Neural progenitor cell (in vitro differentiated cells): ENCODE measurements at regions not wholly inside any gene's neighbourhood (a gene's known extent, or its start where the extent isn't known, plus 50 kb on each side); places are given as distances from the start of the nearest gene placed in this dataset.

ENCODE experiments used
- EZH2 ChIP-seq: fragments of 200-600 bp; sonication (generic); IDR thresholded peaks from 2 replicates; pipeline ENCODE4 v1.6.1; 2017; ENCODE audit warnings: antibody characterized with exemption, mild to moderate bottlenecking, moderate library complexity
- EZH2phosphoT487 ChIP-seq: fragments of 200-600 bp; sonication (generic); IDR thresholded peaks from 2 replicates; pipeline ENCODE4 v1.6.1; 2017; ENCODE audit warnings: antibody characterized with exemption
- TF ChIP-seq, protein P1 (sequence below): fragments of 200-600 bp; sonication (generic); IDR thresholded peaks from 2 replicates; pipeline ENCODE4 v1.5.1; 2017; ENCODE audit warnings: antibody characterized with exemption, mild to moderate bottlenecking

DNA sequence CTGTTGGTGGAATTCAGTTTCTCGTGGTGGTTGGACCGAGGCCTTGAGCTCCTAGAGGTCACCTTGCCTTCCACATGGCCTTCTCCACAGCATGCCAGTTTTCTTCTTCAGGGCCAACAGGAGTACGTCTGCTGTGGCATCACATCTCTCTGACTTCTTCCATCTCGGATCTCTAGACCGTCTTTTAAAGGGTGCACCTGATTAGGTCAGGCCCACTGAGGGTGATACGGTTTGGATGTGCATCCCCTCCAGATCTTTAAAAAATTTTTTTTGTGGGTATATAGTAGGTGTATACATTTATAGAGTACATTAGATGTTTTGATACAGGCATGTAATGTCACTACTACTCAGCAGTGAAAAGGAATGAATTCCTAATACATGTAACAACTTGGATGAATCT is 58.3 kb upstream of the BRD7 start:
- TF ChIP-seq, protein P1, sequence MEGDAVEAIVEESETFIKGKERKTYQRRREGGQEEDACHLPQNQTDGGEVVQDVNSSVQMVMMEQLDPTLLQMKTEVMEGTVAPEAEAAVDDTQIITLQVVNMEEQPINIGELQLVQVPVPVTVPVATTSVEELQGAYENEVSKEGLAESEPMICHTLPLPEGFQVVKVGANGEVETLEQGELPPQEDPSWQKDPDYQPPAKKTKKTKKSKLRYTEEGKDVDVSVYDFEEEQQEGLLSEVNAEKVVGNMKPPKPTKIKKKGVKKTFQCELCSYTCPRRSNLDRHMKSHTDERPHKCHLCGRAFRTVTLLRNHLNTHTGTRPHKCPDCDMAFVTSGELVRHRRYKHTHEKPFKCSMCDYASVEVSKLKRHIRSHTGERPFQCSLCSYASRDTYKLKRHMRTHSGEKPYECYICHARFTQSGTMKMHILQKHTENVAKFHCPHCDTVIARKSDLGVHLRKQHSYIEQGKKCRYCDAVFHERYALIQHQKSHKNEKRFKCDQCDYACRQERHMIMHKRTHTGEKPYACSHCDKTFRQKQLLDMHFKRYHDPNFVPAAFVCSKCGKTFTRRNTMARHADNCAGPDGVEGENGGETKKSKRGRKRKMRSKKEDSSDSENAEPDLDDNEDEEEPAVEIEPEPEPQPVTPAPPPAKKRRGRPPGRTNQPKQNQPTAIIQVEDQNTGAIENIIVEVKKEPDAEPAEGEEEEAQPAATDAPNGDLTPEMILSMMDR: no peak
- TF ChIP-seq EZH2 (no peak), EZH2phosphoT487 (no peak)
